ENCODE measurements at regions not wholly inside any gene's neighbourhood (a gene's known extent, or its start where the extent isn't known, plus 50 kb on each side); places are given as distances from the start of the nearest gene placed in this dataset.

DNA sequence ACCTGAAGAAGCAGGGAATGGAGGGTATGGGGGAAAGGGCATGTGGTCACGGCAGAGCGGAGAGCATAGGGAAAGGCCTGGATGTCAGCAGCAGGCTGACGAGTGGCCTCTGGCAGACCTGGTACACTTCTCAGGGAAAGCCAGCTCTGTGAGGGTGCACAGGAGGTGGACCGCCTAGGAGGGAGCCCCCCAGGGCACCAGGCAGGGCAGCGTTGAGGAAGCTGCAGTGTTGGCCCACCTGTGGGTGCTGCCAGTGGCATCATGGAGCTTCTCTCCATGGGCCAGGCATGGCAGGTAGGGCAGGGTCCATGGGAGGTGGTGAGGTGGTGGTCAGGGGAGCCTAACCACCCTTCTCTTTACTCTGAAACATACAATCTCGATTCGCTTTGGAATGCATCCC lies 143.0 kb upstream of the PITX1 start:
- TF ChIP-seq EZH2phosphoT487 (IDR thresholded peaks at IDR 0.05; ENCODE audit: borderline replicate concordance, low read length) = no peak
- no peak for TF ChIP-seq CTCF (IDR thresholded peaks at IDR 0.05; ENCODE audit: low read depth, low read length, poor library complexity, severe bottlenecking)
- H3K4me1 ChIP-seq (ENCODE audit: control insufficient read depth, low read length) = peaks cover 7% of the 10 kb centered on the region
- H3K27me3 ChIP-seq (ENCODE audit: control insufficient read depth, low read length) = no peaks in the 10 kb centered on the region
- no peak overlapping the region for H3K4me3 ChIP-seq (ENCODE audit: low read length)
- H3K9me2 ChIP-seq (replicated peaks; ENCODE audit: control insufficient read depth, low read length) = no peaks in the 10 kb centered on the region
- no peaks in the 10 kb centered on the region for H3F3A ChIP-seq (ENCODE audit: control insufficient read depth, insufficient read depth)
- no peak overlapping the region for H3K27ac ChIP-seq (ENCODE audit: low read depth, low read length)
- no peaks in the 10 kb centered on the region for H4K20me1 ChIP-seq (ENCODE audit: control insufficient read depth, insufficient read depth, low read depth, low read length)
- H3K36me3 ChIP-seq (ENCODE audit: control insufficient read depth, low read length) = no peaks in the 10 kb centered on the region
- no peak overlapping the region for H3K4me2 ChIP-seq (ENCODE audit: low read length)
- H3K79me2 ChIP-seq (ENCODE audit: control insufficient read depth, low read length) = no peaks in the 10 kb centered on the region
- H3K9me3 ChIP-seq (ENCODE audit: control insufficient read depth, insufficient read depth, low read length) = no peaks in the 10 kb centered on the region

GRCh38 chr5:135174315-135175096 lies 140.5 kb upstream of the PITX1 start:
- no peak overlapping the region for H3K4me2 ChIP-seq (ENCODE audit: low read length)
- 0 out of 2 replicates have a peak, but pooled peaks cover 4% of the 10 kb centered on the region for H4K20me1 ChIP-seq (ENCODE audit: control insufficient read depth, insufficient read depth, low read depth, low read length)
- H3K4me1 ChIP-seq (ENCODE audit: control insufficient read depth, low read length) = peaks cover 7% of the 10 kb centered on the region
- H3K79me2 ChIP-seq (ENCODE audit: control insufficient read depth, low read length) = no peaks in the 10 kb centered on the region
- no peaks in the 10 kb centered on the region for H3F3A ChIP-seq (ENCODE audit: control insufficient read depth, insufficient read depth)
- no peaks in the 10 kb centered on the region for H3K9me2 ChIP-seq (replicated peaks; ENCODE audit: control insufficient read depth, low read length)
- no peaks in the 10 kb centered on the region for H3K9me3 ChIP-seq (ENCODE audit: control insufficient read depth, insufficient read depth, low read length)
- no peak overlapping the region for H3K27ac ChIP-seq (ENCODE audit: low read depth, low read length)
- no peaks in the 10 kb centered on the region for H3K27me3 ChIP-seq (ENCODE audit: control insufficient read depth, low read length)
- H3K36me3 ChIP-seq (ENCODE audit: control insufficient read depth, low read length) = no peaks in the 10 kb centered on the region
- H3K4me3 ChIP-seq (ENCODE audit: low read length) = no peak overlapping the region
- TF ChIP-seq EZH2phosphoT487 (IDR thresholded peaks at IDR 0.05; ENCODE audit: borderline replicate concordance, low read length) = no peak
- TF ChIP-seq CTCF (IDR thresholded peaks at IDR 0.05; ENCODE audit: low read depth, low read length, poor library complexity, severe bottlenecking) = peak; percentile 45

DNA sequence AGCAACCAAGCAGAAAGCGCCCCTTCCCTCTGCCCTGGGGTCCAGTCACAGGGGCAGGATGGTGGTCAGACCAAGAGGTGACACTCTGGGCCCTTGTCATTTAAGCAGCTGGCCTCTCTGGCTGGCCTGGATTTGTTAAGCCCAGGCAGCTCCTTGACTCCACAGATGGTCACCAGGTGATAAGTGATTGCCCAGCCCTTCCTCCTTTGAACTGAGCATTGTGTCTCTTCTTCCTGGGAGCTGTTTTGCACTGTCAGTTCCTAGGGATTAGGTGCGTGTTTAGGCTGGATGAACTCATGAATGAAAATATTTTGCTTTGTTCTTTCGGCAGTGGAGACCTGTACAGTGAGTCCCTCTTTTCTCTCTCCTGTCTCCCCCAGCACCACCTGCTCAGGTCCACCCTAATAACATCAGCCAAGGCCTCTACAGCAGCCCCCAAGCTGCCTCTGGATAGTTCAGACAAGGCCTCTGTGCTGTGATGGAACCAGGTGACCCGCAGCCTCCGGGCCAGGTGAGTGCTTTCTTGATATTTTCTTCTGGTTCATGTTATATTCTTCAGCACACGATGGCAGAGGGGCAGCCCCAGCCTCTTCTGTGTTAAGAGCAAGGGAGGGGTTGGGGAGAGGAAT lies 139.7 kb upstream of the PITX1 start:
- TF ChIP-seq CTCF (IDR thresholded peaks at IDR 0.05; ENCODE audit: low read depth, low read length, poor library complexity, severe bottlenecking) = no peak
- no peak for TF ChIP-seq EZH2phosphoT487 (IDR thresholded peaks at IDR 0.05; ENCODE audit: borderline replicate concordance, low read length)
- H3K4me1 ChIP-seq (ENCODE audit: control insufficient read depth, low read length) = peaks cover 7% of the 10 kb centered on the region

More for the DNA sequence above, 139.7 kb upstream of the PITX1 start:
- Histone ChIP-seq H3K4me2 (ENCODE audit: low read length) (no peak overlapping the region), H3K36me3 (ENCODE audit: control insufficient read depth, low read length) (no peaks in the 10 kb centered on the region), H3K4me3 (ENCODE audit: low read length) (no peak overlapping the region), H3K79me2 (ENCODE audit: control insufficient read depth, low read length) (no peaks in the 10 kb centered on the region), H3K9me3 (ENCODE audit: control insufficient read depth, insufficient read depth, low read length) (no peaks in the 10 kb centered on the region), H3K27me3 (ENCODE audit: control insufficient read depth, low read length) (no peaks in the 10 kb centered on the region), H4K20me1 (ENCODE audit: control insufficient read depth, insufficient read depth, low read depth, low read length) (0 out of 2 replicates have a peak, but pooled peaks cover 4% of the 10 kb centered on the region), H3K9me2 (replicated peaks; ENCODE audit: control insufficient read depth, low read length) (no peaks in the 10 kb centered on the region), H3F3A (ENCODE audit: control insufficient read depth, insufficient read depth) (no peaks in the 10 kb centered on the region), H3K27ac (ENCODE audit: low read depth, low read length) (no peak overlapping the region)
